ENCODE measurements at regions not wholly inside any gene's neighbourhood (a gene's known extent, or its start where the extent isn't known, plus 50 kb on each side); places are given as distances from the start of the nearest gene placed in this dataset.

- no peak overlapping the region for H3K4ac ChIP-seq (ENCODE audit: low read depth, low read length)
- H2AK5ac ChIP-seq (ENCODE audit: insufficient read length, low read length): no peak overlapping the region
- H3K23me2 ChIP-seq (ENCODE audit: insufficient read length, low read depth, low read length, poor library complexity, severe bottlenecking): no peaks in the 10 kb centered on the region
- H3K56ac ChIP-seq (ENCODE audit: insufficient read length, low read depth, low read length): no peak overlapping the region
- H3K27me3 ChIP-seq (ENCODE audit: insufficient read depth, low read length): no peaks in the 10 kb centered on the region
- no peak overlapping the region for H3T11ph ChIP-seq (ENCODE audit: low read length)
- H4K5ac ChIP-seq (ENCODE audit: insufficient read length, low read depth, low read length): no peak overlapping the region
- Mint-ChIP-seq H3K27me3 (ENCODE audit: low read depth) (no peaks in the 10 kb centered on the region), H3K9me3 (no peaks in the 10 kb centered on the region), H3K4me1 (no peaks in the 10 kb centered on the region), H3K4me3 (no peak overlapping the region), H3K36me3 (ENCODE audit: insufficient read depth in 1 of 3, low read depth in 3 of 3) (no peaks in the 10 kb centered on the region), H3K27ac (no peak overlapping the region)
- H2BK5ac ChIP-seq (ENCODE audit: insufficient read length, low read length): no peak overlapping the region
- no peak overlapping the region for H2BK20ac ChIP-seq (ENCODE audit: low read depth, low read length, poor library complexity, severe bottlenecking)
- TF ChIP-seq CTCF (conservative IDR thresholded peaks at IDR 0.05): no peak
- no peak overlapping the region for H3K14ac ChIP-seq (ENCODE audit: insufficient read depth, low read length)
- DNase-seq: no peak
- H2BK12ac ChIP-seq (ENCODE audit: insufficient read length, low read depth, low read length): no peak overlapping the region
- H3K79me1 ChIP-seq (ENCODE audit: insufficient read depth, low read depth, low read length, poor library complexity, severe bottlenecking): no peaks in the 10 kb centered on the region
- no peak overlapping the region for H2BK15ac ChIP-seq (ENCODE audit: low read depth, low read length)
- no peak overlapping the region for H2BK120ac ChIP-seq (ENCODE audit: low read depth, low read length, poor library complexity, severe bottlenecking)
- no peak overlapping the region for H4K8ac ChIP-seq (replicated peaks; ENCODE audit: insufficient read length, low read depth, low read length)
- no peak overlapping the region for H3K27ac ChIP-seq (ENCODE audit: insufficient read length, low read depth, low read length)
- H3K9ac ChIP-seq (ENCODE audit: extremely low read depth, insufficient read length, low read length): no peak overlapping the region
- no peak overlapping the region for H2AFZ ChIP-seq (ENCODE audit: low read length)
- H3K23ac ChIP-seq (ENCODE audit: insufficient read length, low read depth, low read length): no peak overlapping the region
- no peak overlapping the region for H4K91ac ChIP-seq (ENCODE audit: insufficient read length, low read depth, low read length)
- no peak overlapping the region for H3K18ac ChIP-seq (ENCODE audit: insufficient read length, low read depth, low read length)
- no peak overlapping the region for H3K4me2 ChIP-seq (ENCODE audit: insufficient read depth, insufficient read length, low read length)
- no peaks in the 10 kb centered on the region for H3K9me3 ChIP-seq (ENCODE audit: control insufficient read depth, low read depth, low read length)
- H4K20me1 ChIP-seq (ENCODE audit: control insufficient read depth, insufficient read depth, insufficient read length): no peaks in the 10 kb centered on the region
- H3K4me1 ChIP-seq (ENCODE audit: insufficient read depth, low read length): no peaks in the 10 kb centered on the region
- no peaks in the 10 kb centered on the region for H3K79me2 ChIP-seq (ENCODE audit: insufficient read depth, low read length)
These were observed 232.9 kb downstream of the RBM43 start for GRCh38 chr2:151028691-151029176.

All from H9 (cell line).